Kidney (tissue), 13 donors: ENCODE measurements at regions not wholly inside any gene's neighbourhood (a gene's known extent, or its start where the extent isn't known, plus 50 kb on each side); places are given as distances from the start of the nearest gene placed in this dataset.

Experiments used
- DNase-seq, 5 donors: peaks; one replicate each; pipeline ENCODE4 v3.0.0-alpha.2; 2013 to 2020
- FAIRE-seq: peaks from 2 replicates; lab custom pipeline; 2012; peaks lifted over from hg19 to GRCh38; lab: Jason Lieb, UNC
- H3K27ac ChIP-seq, 2 donors: one replicate each; pipeline ENCODE4 v1.7.0; 2013; ENCODE audit warnings: low read depth in 2 of 2, low read length in 2 of 2, inconsistent platforms in 1 of 2
- H3K27me3 ChIP-seq: one replicate; pipeline ENCODE4 v1.7.1; 2013; ENCODE audit warnings: low read length, inconsistent platforms; ENCODE audit not compliant: control insufficient read depth, insufficient read depth
- H3K36me3 ChIP-seq, 3 donors: one replicate each; pipeline versions ENCODE4 v1.7.0 to v1.7.1; 2013; ENCODE audit warnings: low read length in 3 of 3, control low read depth in 1 of 3, inconsistent platforms in 1 of 3; ENCODE audit not compliant: insufficient read depth in 3 of 3, control insufficient read depth in 2 of 3
- H3K4me1 ChIP-seq, 3 donors: one replicate each; pipeline versions ENCODE4 v1.7.0 to v1.7.1; 2013; ENCODE audit warnings: low read length in 3 of 3, inconsistent platforms in 1 of 3, low read depth in 1 of 3; ENCODE audit not compliant: control insufficient read depth in 2 of 3, insufficient read depth in 2 of 3
- H3K4me3 ChIP-seq, 3 donors: one replicate each; pipeline versions ENCODE4 v1.7.0 to v1.8.1; 2013; ENCODE audit warnings: low read length in 3 of 3, control low read depth in 1 of 3, inconsistent platforms in 1 of 3
- H3K9ac ChIP-seq, 3 donors: one replicate each; pipeline versions ENCODE4 v1.7.0 to v1.7.1; 2013; ENCODE audit warnings: low read length in 3 of 3, control low read depth in 1 of 3, inconsistent platforms in 1 of 3
- H3K9me3 ChIP-seq, 3 donors: one replicate each; pipeline versions ENCODE4 v1.7.0 to v1.7.1; 2013; ENCODE audit warnings: low read length in 3 of 3, control low read depth in 1 of 3, inconsistent platforms in 1 of 3; ENCODE audit not compliant: control insufficient read depth in 2 of 3, insufficient read depth in 1 of 3
- intact Hi-C: fragments of 100-400 bp; cut with DNase I; formaldehyde crosslinking; loops from one replicate; pipeline ENCODE4 v1.11.1; 2022
- TF ChIP-seq, protein P1 (sequence below): IDR thresholded peaks from 3 replicates; pipeline ENCODE4 v1.5.1; 2012; ENCODE audit warnings: mild to moderate bottlenecking, moderate library complexity, borderline replicate concordance; ENCODE audit not compliant: insufficient read depth; ENCODE audit errors: extremely low read depth
- donor health status: control.
- donor health status: control.
- donor health status: control.
- donor health status: control.
- donor health status: control.
- donor health status: DM: yes; HTN: yes; CAD: no.
- donor health status: Normal renal cell carcinoma (clear cell type).

DNA sequence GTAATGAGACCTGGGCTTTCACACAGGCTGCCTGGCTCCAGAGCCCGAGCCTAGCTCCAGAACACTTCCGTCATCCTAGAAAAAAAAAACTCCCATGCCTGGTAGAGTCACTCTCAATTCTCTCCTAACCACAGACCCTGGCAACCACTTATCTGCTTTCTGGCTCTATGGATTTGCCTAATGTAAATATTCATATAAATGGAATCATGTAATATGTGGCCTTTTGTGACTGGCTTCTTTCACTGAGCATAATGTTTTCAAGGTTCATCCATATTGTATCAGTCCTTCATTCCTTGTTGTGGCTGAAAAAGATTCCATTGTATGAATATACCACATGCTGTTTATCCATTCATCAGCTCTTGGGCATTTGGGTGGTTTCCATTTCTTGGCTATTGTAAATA is 167.7 kb upstream of the MKLN1 start:
- Histone ChIP-seq H3K27ac (no peak overlapping the region), H3K36me3 (no peaks in the 10 kb centered on the region), H3K9ac (no peak overlapping the region), H3K27me3 (no peaks in the 10 kb centered on the region), H3K4me3 (no peak overlapping the region), H3K9me3 (no peaks in the 10 kb centered on the region), H3K4me1 (no peaks in the 10 kb centered on the region)
- no peak for DNase-seq
- FAIRE-seq: no peak
- intact Hi-C loops: no loop called here
- TF ChIP-seq, protein P1, sequence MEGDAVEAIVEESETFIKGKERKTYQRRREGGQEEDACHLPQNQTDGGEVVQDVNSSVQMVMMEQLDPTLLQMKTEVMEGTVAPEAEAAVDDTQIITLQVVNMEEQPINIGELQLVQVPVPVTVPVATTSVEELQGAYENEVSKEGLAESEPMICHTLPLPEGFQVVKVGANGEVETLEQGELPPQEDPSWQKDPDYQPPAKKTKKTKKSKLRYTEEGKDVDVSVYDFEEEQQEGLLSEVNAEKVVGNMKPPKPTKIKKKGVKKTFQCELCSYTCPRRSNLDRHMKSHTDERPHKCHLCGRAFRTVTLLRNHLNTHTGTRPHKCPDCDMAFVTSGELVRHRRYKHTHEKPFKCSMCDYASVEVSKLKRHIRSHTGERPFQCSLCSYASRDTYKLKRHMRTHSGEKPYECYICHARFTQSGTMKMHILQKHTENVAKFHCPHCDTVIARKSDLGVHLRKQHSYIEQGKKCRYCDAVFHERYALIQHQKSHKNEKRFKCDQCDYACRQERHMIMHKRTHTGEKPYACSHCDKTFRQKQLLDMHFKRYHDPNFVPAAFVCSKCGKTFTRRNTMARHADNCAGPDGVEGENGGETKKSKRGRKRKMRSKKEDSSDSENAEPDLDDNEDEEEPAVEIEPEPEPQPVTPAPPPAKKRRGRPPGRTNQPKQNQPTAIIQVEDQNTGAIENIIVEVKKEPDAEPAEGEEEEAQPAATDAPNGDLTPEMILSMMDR: no peak

DNA sequence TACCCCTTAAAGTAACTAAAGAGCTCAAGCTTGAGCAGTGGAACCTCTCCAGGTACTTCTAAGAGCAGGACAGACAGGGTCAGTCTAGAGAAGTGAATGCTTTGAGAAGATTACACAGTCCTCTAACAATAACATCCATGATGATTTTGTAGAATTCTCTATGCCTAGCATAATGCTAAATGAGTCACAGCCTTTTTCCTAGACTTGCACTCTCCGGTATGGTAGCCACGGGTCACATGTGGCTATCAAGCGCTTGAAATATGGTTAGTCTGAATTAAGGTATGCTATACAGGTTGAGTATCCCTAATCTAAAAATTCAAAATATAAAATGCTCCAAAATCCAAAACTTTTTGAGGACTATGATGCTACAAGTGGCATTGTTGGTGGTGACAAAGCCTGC is 166.6 kb upstream of the MKLN1 start:
- TF ChIP-seq, protein P1: no peak
- intact Hi-C loops: no loop called here
- Histone ChIP-seq H3K9ac (no peak overlapping the region), H3K27me3 (no peaks in the 10 kb centered on the region), H3K9me3 (no peaks in the 10 kb centered on the region), H3K27ac (no peak overlapping the region), H3K4me1 (no peaks in the 10 kb centered on the region), H3K36me3 (no peaks in the 10 kb centered on the region), H3K4me3 (no peak overlapping the region)
- FAIRE-seq (no peak), DNase-seq (no peak)

- intact Hi-C loops: no loop called here
- Histone ChIP-seq H3K9me3 (no peaks in the 10 kb centered on the region), H3K4me1 (no peaks in the 10 kb centered on the region), H3K9ac (no peak overlapping the region), H3K4me3 (no peak overlapping the region), H3K27me3 (no peaks in the 10 kb centered on the region), H3K36me3 (no peaks in the 10 kb centered on the region), H3K27ac (no peak overlapping the region)
- DNase-seq (peak in 1 of 5 donors; percentile 2), FAIRE-seq (no peak)
- TF ChIP-seq, protein P1: no peak
These were observed 163.4 kb upstream of the MKLN1 start for GRCh38 chr7:131164025-131164925.

DNA sequence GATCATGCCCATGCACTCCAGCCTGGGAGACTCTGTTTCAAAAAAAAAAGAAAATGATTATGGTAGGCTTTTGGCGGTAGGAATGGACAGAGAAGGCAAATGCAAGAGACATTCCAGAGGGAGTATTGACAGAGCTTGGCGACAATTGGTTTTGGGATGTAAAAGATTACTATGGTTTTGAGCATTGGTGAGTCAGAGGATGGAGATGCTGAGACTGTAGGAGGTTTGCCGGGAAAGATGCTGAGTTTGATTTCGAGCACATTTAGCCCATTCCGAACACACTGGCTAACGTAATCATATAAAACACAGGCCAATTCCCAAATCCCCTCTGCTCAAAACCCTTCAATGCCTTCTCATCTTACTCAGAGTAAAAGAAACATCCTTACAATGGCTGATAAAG is 161.6 kb upstream of the MKLN1 start:
- DNase-seq (no peak), FAIRE-seq (no peak)
- Histone ChIP-seq H3K9ac (no peak overlapping the region), H3K4me3 (no peak overlapping the region), H3K36me3 (no peaks in the 10 kb centered on the region), H3K27me3 (no peaks in the 10 kb centered on the region), H3K27ac (no peak overlapping the region), H3K9me3 (no peaks in the 10 kb centered on the region), H3K4me1 (no peaks in the 10 kb centered on the region)
- TF ChIP-seq, protein P1: no peak
- intact Hi-C loops: no loop called here
